ENCODE measurements at regions not wholly inside any gene's neighbourhood (a gene's known extent, or its start where the extent isn't known, plus 50 kb on each side); places are given as distances from the start of the nearest gene placed in this dataset.
"Not testable (repeated sequence)": the region's sequence is repeated elsewhere in the genome, so short reads cannot be mapped to it uniquely, and the experiment has no call there.

DNA sequence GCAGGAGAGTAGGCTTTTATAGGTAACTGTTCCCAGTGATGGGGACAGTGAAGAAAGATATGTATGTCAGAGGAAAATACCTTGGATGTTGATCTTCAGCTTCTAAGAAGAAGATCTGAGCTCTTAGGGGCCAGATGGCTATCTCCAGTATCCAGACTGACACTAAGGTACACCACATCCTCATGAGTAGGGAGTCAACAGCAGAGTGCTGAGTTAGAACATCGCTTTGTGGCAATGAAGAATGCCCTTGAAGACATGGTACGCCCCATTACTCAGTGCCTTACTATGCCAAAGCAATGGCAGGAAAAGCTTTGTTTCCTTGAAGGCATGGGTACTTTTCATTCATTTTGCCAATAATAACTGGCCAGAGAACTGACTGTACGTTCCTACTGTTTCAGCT is 263.7 kb downstream of the CEMIP2 start:
- DNase-seq: no peak

DNA sequence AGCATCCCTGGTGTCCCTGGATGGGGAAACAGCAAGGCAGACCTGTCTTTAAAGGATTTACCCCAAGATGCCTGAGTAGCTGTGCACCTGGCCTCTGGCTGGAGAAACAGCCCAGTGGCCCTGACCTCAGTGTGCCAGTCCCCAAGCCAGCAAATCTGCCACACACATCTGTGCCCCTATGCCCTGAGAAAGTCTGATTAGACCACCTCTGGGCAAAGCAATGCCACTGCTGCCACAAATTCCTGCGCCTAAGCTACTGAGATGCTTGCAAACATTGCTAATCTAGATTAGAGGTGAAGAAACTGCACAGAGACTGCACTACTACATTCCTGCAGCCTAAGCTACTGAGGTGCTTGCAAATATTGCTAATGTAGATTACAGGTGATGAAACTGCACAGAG is 269.6 kb downstream of the CEMIP2 start:
- no peak for DNase-seq

DNA sequence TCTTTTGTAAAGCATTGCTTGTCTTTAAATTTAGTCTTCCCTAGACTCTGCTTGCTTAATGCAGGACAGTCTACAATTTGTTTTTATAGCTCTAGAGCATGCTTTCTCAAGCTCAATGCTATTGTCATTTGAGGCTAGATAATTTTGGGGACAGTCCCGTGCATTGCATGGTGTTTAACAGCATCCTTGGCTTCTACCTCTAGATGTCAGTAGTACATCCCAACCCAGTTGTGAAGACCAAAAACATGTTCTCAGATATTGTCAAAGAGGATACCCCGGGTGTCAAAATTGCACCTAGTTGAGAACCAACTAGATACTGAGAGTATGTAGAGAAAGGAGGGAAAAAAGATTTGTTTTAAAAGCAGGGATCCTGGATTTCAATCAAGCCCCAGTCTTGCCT is 277.5 kb downstream of the CEMIP2 start:
- no peak for DNase-seq

DNA sequence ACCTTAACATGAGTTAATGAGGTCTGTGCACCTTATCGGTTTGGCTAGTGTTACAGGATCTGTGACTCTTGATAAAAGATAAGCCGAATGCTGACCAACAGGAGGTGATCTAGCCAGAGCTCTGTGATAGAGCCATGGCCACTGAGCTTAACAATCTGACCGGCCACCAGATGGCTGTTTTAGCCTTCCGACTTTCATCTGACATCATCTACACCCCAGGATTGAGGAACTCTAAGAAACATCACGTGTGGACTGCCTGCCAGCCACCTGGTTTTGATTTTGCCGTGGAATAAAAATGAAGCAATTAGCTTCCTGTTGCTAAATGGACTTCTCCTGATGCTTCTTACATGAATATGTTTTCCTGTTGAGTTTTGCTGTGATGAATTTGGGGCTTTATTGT is 281.3 kb downstream of the CEMIP2 start:
- DNase-seq: no peak

DNA sequence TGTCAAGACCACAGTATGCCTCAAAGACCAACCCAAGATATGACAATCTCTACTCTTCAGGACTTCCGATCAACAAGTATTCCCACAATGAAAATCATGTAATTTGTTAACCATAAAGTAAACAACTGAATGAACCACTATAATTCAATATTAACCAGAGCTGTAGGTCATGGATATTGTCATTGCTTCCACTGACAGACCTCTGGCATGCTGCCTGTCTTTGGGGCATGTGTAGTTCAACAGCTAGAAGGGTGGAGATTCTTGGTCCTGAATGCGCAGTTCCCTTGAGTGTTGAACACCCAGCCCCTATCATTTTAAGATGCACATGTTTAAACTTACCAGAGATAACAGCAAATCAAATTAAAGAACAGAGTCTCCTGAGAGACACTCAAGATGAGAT is 283.0 kb downstream of the CEMIP2 start:
- DNase-seq: no peak

DNA sequence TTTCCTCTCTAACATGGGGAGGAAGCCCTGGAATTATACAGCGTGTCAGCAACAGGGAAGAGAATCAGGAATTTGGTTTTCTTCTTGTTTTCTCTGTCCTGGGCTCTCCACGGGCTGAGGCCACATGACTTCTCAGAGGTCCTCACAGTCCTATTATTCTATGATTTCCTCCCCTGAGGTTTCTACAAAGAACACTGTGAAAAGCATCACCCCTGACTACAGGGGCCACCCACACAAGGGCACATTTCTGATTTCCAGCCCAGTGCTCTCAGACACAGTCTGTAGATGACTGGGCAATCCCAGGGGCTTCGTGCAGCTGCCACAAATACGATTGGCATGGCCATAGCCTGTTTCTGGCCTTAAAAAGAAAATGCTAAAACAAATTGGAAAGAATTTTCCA is 284.9 kb downstream of the CEMIP2 start:
- no peak for DNase-seq

DNA sequence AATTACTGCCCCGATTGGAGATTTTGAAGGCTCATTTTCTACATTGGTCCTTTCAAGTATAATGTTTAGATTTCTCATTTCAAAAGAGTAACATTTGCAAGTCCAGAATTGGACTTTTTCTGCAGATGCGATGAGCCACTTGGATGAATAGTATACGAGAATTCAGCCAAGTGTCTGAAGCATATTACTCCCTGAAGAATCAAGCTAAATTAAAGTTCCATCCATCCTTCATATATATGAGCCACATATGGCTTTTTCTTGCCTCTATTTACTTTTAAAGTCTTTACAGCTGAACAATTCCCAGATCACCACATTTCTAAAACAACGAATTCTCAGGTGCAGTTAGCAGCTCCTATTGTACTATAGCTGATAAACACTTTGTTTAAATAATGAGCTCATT is 288.7 kb downstream of the CEMIP2 start:
- DNase-seq: no peak

DNA sequence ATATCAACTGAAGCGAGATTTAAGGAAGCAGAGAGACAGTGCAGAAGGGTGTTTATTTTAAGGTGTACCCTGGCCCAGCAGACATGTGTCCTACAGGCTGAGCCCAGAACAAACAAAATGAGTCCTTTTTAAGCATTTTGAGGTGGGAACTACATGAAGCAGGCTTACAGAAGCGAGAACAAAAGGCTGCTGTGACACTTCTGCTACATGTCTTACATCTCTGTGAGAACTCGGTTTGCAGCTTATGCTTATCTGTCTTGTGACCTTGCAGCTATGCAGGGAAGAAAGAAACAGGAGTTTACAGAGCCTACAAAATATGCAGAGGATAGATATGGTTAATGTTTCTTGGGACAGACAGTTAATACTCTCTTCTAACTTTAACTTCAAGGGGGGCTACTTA is 295.9 kb downstream of the CEMIP2 start:
- no peak for DNase-seq

DNA sequence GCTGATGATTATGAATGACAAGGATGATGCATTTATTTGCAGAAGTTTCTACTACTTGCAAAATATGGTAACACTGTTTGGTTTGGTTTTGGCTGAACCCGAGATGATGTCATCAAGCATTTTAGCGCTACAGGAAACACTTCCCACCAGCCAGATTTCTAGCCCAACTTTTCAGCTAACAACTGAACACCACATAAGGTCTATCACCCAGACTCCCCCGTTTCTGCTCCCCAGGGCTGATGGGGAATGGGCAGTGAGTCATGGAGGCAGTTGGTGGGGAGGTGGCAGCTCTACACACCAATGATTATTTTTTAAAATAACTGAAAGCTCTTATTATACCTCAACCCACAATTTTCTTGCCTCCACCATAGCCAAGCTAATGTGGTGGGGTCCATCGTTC is 302.9 kb downstream of the CEMIP2 start:
- DNase-seq: no peak

DNA sequence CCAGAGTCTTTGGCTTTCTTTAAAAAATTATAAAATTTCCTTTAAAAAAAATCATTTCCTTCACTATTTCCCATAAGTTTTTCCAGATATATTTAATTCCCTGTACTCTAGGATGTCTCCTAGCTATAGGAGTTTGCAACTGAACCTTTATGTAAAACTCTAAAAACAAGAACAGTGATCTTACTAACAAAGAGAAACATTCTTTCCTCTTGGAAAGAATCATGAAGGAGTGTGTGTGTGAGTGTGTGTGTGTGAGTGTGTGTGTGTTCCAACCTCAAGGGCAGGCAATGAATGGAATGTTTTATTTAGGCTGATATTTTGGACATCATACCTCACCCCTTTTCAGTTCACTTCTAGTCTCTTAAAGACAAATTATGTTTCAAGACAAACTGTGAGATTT is 309.2 kb downstream of the CEMIP2 start:
- no peak for DNase-seq

DNA sequence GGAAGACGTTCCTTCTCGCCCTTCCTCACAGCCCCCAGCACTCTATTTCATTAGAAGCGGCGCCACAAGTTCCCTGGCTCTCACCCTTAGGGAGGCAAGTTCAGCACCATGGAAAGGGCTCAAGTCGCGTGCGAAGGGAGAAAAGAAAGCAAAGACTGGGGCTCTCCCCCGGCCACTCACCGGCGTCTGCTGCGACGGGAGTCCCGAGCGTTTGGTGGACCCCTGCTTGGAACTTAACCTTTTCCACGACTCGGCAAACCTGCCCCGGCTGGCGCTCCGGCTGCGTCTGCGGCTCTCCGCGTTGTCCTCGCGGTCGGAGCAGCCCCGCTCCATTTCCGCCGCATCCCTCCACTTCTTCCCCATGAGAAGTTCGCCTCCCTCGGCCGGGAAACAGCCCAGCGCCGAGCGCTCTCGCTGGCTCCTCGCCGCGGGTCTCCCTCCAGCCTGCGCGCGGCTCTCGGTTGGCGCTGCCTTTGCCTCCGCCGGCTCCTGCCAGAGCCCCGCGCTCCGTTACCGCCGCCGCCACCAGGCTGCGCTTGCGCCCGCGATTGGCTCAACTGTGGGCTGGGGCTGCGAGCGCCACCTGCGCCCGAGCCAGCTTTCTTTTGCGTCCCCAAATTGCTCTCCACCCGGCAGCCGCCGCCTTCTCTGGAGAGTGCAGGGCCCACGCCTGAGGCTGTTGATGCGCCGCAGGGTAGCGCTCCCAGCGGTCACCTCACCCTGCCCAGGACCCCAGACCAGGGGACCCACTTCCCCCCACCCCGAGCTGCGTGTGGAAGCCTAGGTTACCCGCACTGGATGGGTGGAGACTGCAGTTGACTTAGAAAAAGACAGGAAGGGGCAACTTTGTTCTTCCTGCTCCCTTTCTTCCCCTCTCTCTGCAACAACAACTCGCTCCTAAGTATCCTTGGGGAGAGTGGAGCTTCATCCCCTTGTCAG is 321.6 kb downstream of the CEMIP2 start:
- DNase-seq: no peak

DNA sequence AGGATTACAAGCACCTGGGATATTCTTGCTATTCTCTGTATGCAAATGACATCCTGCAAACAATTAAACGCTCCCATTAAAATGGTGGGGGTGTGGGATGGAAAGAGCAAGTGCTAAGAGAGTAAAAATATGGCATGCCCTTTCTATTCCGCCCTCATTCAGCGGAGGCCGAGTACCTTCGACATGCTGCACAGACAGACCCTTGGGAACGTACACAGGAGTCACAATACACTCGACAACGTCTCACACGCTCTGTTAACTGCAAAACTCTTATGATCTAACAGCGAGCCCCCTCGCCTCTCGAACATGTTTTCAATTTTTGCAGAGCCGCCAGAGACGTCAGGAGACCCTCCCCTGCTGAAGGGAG is 322.2 kb downstream of the CEMIP2 start:
- DNase-seq: no peak

DNA sequence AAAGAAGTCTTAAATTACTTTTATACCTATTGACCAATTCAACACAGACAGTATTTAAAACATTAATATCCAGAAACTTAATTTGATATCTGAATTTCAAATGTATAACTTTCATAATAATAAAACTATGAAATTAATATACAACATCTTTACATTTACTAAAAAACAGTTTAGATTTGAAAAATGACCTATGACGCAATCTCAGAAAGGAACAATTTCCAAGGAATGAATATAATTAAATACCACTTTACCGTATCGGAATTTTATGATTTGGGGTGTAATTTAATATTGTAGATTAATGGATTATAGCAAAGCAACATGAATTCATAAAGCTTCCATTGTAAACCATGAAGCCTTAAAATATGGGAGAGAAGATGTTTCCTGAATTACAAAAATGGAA is 321.5 kb upstream of the TRPM3 start:
- no peak for DNase-seq

DNA sequence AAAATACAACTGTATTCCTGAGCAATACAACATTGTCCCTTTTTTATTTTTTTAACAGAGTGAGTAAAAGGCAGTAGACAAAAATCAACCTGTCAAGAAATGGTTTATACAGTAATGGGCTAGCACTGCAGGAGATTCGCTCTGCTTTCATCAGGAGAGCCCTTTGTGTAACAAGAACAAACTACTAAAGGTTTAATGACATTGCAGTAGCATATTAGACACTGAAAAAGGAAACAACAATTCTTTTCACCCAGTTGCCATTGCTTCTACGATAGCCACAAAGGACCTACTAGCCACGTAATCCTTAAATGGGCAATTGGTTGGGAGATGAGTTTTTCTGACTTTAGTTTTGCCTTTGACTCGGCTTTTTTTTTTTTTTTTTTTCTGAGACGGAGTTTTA is 319.8 kb upstream of the TRPM3 start:
- no peak for DNase-seq

DNA sequence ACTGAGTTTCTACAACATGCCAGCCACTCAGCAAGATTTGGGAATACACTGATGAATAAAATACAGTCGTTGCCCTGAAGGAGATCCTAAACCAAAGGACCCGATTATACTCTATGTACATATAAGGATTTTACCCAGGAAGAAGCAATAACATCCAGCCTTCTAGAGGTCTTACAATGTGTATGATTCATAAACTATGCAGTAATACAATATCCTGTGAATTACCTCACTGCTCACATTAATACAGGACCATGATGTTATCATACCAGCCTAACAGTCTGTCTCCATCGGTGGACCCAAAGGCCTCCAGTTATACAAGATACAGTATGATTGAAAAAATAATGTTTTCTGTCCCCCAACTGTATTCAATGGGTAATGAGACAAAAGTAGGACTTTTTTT is 310.5 kb upstream of the TRPM3 start:
- no peak for DNase-seq

DNA sequence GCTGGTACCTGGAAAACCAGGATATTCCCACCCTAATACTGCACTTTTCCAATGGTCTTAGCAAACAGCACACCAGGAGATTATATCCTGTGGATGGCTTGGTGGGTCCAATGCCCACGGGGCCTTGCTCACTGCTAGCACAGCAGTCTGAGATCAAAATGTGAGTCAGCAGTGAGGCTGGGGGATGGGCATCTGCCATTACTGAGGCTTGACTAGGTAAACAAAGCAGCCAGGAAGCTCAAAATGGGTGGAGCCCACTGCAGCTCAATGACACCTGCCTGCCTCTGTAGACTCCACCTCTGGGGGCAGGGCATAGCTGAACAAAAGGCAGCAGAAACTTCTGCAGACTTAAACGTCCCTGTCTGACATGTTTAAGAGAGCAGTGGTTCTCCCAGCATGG is 285.9 kb upstream of the TRPM3 start:
- not testable (repeated sequence) for DNase-seq

DNA sequence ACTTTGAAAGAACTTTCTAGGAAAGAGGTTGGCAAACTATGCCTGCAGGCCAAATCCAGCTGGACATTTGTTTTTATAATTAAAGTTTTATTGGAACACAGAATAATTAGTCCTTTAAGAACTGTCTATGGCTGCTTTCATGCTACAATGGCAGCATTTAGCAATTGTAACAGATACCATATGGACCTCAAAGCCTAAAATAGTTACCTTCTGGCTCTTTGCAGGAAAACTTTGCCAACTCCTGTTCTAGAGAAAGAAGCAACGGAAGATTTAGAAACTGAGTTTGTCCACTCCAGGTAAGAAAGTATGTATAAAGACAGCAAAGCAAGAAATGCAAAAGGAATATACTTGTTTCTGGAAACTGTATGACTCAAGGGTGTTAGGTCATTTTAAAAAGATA is 281.7 kb upstream of the TRPM3 start:
- no peak for DNase-seq

DNA sequence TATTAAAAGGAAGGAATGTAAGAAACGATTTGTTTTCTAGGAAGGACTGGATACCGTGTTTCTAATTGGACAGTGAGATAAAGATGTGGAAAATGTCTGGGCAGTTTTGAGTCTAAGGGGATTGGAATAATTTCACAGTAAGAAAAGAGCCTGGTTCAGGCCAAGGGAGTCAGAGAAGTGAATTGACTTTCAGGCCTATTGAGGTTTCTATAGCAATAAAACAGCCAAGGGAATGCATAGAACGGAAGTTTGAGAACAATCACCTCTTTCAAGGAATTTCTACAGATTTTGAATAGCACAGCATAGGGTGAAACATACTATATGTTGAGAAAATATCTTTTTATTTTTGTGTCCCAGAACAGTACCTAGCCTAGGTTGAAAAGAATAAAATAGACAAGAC is 271.6 kb upstream of the TRPM3 start:
- no peak for DNase-seq

DNA sequence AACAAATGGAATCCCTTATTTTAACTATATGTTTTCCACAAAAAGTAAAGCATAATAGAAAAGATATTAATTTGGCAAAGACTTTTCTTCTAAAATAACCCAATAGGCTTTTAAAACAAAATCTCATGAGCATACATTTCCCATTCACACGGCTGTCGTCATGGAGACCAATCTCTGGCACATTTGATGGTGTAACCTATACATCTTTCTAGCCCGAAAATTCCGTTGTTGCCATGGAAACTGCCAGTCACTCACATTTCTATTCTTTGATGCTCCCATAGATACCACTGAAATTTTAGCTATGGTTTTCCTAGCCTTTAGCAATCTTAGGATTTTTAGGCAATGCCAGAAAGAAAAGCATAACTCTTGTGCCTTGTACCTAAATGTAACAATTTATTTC is 262.9 kb upstream of the TRPM3 start:
- no peak for DNase-seq

DNA sequence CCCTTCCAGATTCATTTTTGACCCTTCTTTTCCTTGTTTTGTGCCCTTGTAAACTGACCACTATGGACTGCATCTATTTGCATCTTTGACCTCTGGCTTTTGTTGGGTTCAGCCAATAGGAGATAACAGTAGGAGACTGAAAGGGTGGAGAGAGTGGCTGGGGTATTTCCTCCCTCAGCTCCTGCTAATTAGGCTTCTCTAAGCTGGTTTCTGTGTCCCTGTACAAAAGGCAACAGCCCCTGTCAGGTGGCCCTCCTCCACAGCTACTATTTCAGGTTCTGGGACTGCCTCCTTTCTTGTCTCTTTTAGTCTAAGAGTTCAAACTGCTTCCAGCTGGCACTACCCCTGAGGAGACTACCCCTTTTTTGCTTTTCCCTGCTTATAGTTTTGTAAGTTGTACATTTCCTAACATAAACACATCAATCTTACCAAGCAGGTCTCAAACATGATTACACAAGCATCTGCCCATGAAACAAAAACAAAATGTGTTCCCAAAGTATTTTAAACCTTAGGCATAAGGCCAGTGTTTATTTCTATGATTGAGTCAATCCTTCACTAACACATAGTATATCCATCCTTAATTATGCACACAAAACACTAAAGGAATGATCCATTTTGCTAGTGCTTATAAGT is 262.0 kb upstream of the TRPM3 start:
- DNase-seq: no peak

DNA sequence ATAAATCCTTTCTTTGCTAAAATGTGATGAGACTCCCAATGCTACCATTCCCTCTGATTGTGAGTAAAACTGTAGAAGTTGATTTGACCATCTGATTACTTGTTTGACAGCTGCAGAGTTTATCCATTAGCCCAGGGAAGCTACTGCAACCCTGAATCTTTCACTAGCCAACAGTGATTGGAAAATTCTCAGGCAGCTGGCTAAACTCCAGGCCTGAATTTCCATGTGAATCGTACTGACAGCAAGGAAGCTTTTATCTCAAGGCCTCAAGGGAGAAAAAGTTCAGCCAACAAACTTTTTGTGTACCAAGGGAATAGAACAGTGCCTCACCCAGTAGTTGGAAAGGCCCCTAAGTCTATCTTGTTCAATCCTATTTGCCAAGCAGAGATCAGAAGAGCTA is 246.7 kb upstream of the TRPM3 start:
- no peak for DNase-seq

DNA sequence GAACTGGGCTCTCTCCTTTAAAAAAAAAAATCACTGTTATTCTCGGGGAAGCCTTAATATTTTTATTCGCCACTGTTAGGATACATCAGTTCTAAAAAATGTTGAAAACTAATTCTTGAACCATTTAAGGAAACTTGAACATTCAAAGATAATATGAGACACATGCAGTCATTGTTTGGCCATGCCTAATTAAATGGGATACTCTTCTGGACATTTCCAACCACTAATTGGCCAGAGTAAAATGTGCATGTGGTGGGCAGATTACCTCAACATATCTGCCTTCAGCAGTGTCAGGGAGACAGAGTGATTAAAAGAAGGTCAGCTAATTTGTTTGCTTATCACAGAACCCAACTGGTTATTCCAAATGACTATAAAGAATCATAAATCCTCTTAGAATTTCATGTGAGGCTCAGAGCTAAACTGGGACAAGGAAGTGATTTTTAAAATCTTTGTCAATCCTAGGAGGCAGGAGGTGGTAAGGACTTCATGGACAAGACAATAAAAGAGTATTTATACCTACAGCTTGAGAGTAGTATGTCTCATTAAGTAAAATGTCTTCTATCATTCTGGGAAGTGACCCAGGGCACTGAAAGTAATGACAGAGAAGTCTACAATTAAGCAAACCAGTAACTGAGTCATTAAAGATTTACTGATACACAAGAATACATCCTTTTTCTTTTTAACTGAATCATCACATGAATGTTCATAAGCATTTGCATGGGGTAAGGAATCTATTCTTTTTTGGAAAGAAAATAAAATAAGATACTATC is 242.9 kb upstream of the TRPM3 start:
- DNase-seq: no peak

DNA sequence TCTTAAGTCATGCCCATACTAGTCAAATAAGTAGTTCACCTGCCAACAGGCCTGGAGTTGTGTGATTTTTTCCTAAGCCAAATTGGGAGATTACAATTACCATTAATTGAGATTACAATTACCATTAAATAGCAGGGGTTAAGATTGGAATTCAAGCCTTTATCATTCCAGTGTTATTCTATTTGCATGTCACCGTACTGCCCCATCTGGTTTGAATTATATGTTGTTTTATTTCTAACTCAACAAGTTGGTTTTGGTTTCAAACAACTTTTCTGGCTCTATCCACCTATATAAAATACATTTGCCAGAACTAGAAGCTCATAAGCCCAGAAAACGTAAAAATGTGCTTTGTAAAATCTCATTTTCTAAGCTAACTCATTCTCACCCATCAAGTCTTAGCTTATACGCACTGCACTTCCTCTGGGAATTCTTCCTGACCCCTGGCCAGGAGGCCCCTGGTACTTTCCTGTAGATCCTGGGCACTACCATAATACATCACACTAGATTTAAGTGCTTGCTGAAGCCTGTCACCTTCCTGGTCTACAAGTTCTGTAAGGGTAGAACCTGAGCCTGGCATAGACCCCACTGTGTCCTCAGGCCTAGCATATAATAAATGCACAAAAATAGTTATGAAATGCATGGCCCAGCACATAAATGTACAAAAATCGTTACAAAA is 242.0 kb upstream of the TRPM3 start:
- DNase-seq: no peak
